ENCODE measurements at regions not wholly inside any gene's neighbourhood (a gene's known extent, or its start where the extent isn't known, plus 50 kb on each side); places are given as distances from the start of the nearest gene placed in this dataset.

DNA sequence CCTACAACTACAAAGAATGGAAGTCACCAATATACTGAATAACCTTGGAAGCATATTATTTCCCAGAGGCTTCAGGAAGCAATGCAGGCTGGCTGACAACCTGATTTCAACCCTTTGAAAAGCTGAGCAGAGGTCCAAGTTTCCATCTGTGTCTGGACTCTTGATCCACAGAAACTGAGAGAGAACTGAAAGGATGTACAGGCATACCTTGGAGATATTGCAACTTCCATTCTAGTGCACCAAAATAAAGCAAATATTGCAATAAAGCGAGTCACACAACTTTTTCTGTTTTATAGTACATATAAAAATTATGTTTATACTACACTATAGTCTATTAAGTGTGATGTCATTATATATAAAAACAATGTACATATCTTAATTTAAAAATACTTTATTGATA, 85.3 kb downstream of the TYW3 start:
- no peaks in the 10 kb centered on the region for H3K36me3 ChIP-seq (ENCODE audit: control insufficient read depth, insufficient read depth, low read length)
- no peaks in the 10 kb centered on the region for H3K36me3 Mint-ChIP-seq
- H3K9me3 ChIP-seq (ENCODE audit: control insufficient read depth in 2 of 2, low read length in 2 of 2), result no peaks in the 10 kb centered on the region
- no peak overlapping the region for H3K4me3 Mint-ChIP-seq
- H3K27ac Mint-ChIP-seq, result peak overlapping the region in 1 of 3 donors; percentile 10
- no peak overlapping the region for H3K27ac ChIP-seq (ENCODE audit: insufficient read depth, low read length, poor library complexity, severe bottlenecking)
- H3K9me3 Mint-ChIP-seq, result peaks cover 0 to 6% (median 0%) of the 10 kb centered on the region in 7 donors
- H3K4me3 ChIP-seq (ENCODE audit: low read depth, low read length), result no peak overlapping the region
- ATAC-seq (ENCODE audit: low read depth in 2 of 2) (no peak), DNase-seq (no peak)
- H3K4me1 Mint-ChIP-seq, result no peaks in the 10 kb centered on the region
- no peaks in the 10 kb centered on the region for H3K27me3 ChIP-seq (ENCODE audit: control insufficient read depth, insufficient read depth, low read length)
- H3K27me3 Mint-ChIP-seq, result peaks cover 4% of the 10 kb centered on the region
- no peaks in the 10 kb centered on the region for H3K4me1 ChIP-seq (ENCODE audit: control insufficient read depth, insufficient read depth, low read length, poor library complexity, severe bottlenecking)

- ATAC-seq (ENCODE audit: low read depth in 2 of 2) (no peak), DNase-seq (no peak)
- Mint-ChIP-seq H3K4me3 (no peak overlapping the region), H3K27me3 (peaks cover 4% of the 10 kb centered on the region), H3K36me3 (no peaks in the 10 kb centered on the region), H3K4me1 (no peaks in the 10 kb centered on the region), H3K9me3 (peaks cover 0 to 6% (median 0%) of the 10 kb centered on the region in 7 donors), H3K27ac (no peak overlapping the region)
- no peaks in the 10 kb centered on the region for H3K27me3 ChIP-seq (ENCODE audit: control insufficient read depth, insufficient read depth, low read length)
- no peaks in the 10 kb centered on the region for H3K9me3 ChIP-seq (ENCODE audit: control insufficient read depth in 2 of 2, low read length in 2 of 2)
- no peak overlapping the region for H3K27ac ChIP-seq (ENCODE audit: insufficient read depth, low read length, poor library complexity, severe bottlenecking)
- no peaks in the 10 kb centered on the region for H3K4me1 ChIP-seq (ENCODE audit: control insufficient read depth, insufficient read depth, low read length, poor library complexity, severe bottlenecking)
- H3K4me3 ChIP-seq (ENCODE audit: low read depth, low read length), result no peak overlapping the region
- H3K36me3 ChIP-seq (ENCODE audit: control insufficient read depth, insufficient read depth, low read length), result no peaks in the 10 kb centered on the region
These were observed 85.9 kb downstream of the TYW3 start for GRCh38 chr1:74818661-74819456.

DNA sequence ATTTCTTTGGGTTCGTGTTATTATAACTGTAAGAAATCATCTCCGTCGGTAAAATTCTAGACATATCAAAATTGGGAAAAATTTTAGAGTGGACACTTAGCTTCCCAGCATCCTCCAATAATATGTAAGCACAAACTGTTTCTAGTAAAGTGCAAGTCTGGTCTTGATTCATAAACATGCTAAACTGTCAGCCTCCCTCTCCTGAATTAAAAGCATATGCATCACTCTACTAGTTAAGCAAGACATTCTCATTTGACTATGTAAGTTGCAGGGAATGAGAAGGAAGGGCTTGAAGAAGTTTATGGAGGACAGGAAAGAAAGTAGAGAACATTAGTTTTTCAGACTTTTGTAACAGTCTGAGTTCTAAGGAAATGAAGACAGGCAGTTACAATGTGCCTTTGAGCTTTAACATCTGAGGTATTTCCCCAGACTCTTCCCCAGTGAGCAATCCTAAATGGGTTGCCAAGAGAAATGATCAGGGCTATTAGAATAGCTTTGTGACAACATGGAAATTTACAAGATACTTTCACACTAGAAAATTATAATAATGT, 90.0 kb downstream of the TYW3 start:
- H3K4me1 Mint-ChIP-seq, result no peaks in the 10 kb centered on the region
- Histone ChIP-seq H3K27me3 (ENCODE audit: control insufficient read depth, insufficient read depth, low read length) (no peaks in the 10 kb centered on the region), H3K27ac (ENCODE audit: insufficient read depth, low read length, poor library complexity, severe bottlenecking) (no peak overlapping the region), H3K4me3 (ENCODE audit: low read depth, low read length) (no peak overlapping the region), H3K36me3 (ENCODE audit: control insufficient read depth, insufficient read depth, low read length) (no peaks in the 10 kb centered on the region), H3K4me1 (ENCODE audit: control insufficient read depth, insufficient read depth, low read length, poor library complexity, severe bottlenecking) (no peaks in the 10 kb centered on the region), H3K9me3 (ENCODE audit: control insufficient read depth in 2 of 2, low read length in 2 of 2) (no peaks in the 10 kb centered on the region)
- no peaks in the 10 kb centered on the region for H3K36me3 Mint-ChIP-seq
- H3K27ac Mint-ChIP-seq, result no peak overlapping the region
- H3K9me3 Mint-ChIP-seq, result peaks cover 0 to 4% (median 0%) of the 10 kb centered on the region in 7 donors
- peaks cover 2% of the 10 kb centered on the region for H3K27me3 Mint-ChIP-seq
- DNase-seq (no peak), ATAC-seq (ENCODE audit: low read depth in 2 of 2) (no peak)
- no peak overlapping the region for H3K4me3 Mint-ChIP-seq

DNA sequence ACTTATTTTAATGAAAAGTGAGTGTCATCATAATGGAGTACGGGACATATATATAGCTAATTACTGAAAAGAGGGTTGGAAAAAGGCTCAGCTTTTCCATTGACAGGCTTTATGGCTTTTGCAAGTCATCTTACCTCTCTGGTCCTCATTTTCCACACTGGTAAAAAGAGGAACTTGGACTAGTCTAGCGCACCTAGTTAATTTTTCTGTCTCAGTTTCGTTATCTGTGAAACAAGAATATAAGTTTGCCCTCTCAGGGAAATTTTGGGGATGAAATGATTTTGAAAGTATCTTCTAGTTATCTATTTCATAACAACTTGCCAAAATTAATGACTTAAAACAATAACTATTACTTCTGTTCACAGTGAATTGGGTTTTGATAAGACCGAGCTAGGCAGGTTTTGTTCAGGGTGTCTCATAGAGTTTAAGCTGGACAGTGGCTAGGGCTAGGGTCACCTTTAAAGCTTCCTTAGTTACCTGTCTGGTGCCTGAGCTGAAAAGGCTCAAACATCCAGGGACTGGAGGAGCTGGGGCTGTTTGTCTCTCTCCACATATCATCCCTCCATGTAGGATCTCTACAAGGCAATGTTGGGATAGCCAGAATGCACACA, 91.7 kb downstream of the TYW3 start:
- Histone ChIP-seq H3K36me3 (ENCODE audit: control insufficient read depth, insufficient read depth, low read length) (no peaks in the 10 kb centered on the region), H3K27me3 (ENCODE audit: control insufficient read depth, insufficient read depth, low read length) (no peaks in the 10 kb centered on the region), H3K4me3 (ENCODE audit: low read depth, low read length) (no peak overlapping the region), H3K9me3 (ENCODE audit: control insufficient read depth in 2 of 2, low read length in 2 of 2) (no peaks in the 10 kb centered on the region), H3K4me1 (ENCODE audit: control insufficient read depth, insufficient read depth, low read length, poor library complexity, severe bottlenecking) (no peaks in the 10 kb centered on the region), H3K27ac (ENCODE audit: insufficient read depth, low read length, poor library complexity, severe bottlenecking) (no peak overlapping the region)
- Mint-ChIP-seq H3K4me3 (no peak overlapping the region), H3K27me3 (no peaks in the 10 kb centered on the region), H3K4me1 (no peaks in the 10 kb centered on the region), H3K9me3 (peaks cover 0 to 2% (median 0%) of the 10 kb centered on the region in 7 donors), H3K36me3 (no peaks in the 10 kb centered on the region), H3K27ac (no peak overlapping the region)
- DNase-seq, result no peak
- no peak for ATAC-seq (ENCODE audit: low read depth in 2 of 2)

GRCh38 chr1:74830766-74831165, 97.8 kb downstream of the TYW3 start:
- H3K9me3 Mint-ChIP-seq, result peaks cover 0 to 3% (median 0%) of the 10 kb centered on the region in 7 donors
- H3K4me3 Mint-ChIP-seq, result no peak overlapping the region
- Histone ChIP-seq H3K4me3 (ENCODE audit: low read depth, low read length) (no peak overlapping the region), H3K9me3 (ENCODE audit: control insufficient read depth in 2 of 2, low read length in 2 of 2) (no peaks in the 10 kb centered on the region), H3K27me3 (ENCODE audit: control insufficient read depth, insufficient read depth, low read length) (no peaks in the 10 kb centered on the region), H3K4me1 (ENCODE audit: control insufficient read depth, insufficient read depth, low read length, poor library complexity, severe bottlenecking) (no peaks in the 10 kb centered on the region), H3K36me3 (ENCODE audit: control insufficient read depth, insufficient read depth, low read length) (no peaks in the 10 kb centered on the region), H3K27ac (ENCODE audit: insufficient read depth, low read length, poor library complexity, severe bottlenecking) (no peak overlapping the region)
- no peak for ATAC-seq (ENCODE audit: low read depth in 2 of 2)
- no peak for DNase-seq
- H3K27me3 Mint-ChIP-seq, result no peaks in the 10 kb centered on the region
- no peaks in the 10 kb centered on the region for H3K4me1 Mint-ChIP-seq
- H3K36me3 Mint-ChIP-seq, result no peaks in the 10 kb centered on the region
- no peak overlapping the region for H3K27ac Mint-ChIP-seq

GRCh38 chr1:74834261-74834660, 101.3 kb downstream of the TYW3 start:
- H3K4me3 Mint-ChIP-seq, result no peak overlapping the region
- Histone ChIP-seq H3K4me1 (ENCODE audit: control insufficient read depth, insufficient read depth, low read length, poor library complexity, severe bottlenecking) (no peaks in the 10 kb centered on the region), H3K27ac (ENCODE audit: insufficient read depth, low read length, poor library complexity, severe bottlenecking) (no peak overlapping the region), H3K9me3 (ENCODE audit: control insufficient read depth in 2 of 2, low read length in 2 of 2) (no peaks in the 10 kb centered on the region), H3K4me3 (ENCODE audit: low read depth, low read length) (no peak overlapping the region), H3K27me3 (ENCODE audit: control insufficient read depth, insufficient read depth, low read length) (no peaks in the 10 kb centered on the region), H3K36me3 (ENCODE audit: control insufficient read depth, insufficient read depth, low read length) (no peaks in the 10 kb centered on the region)
- H3K4me1 Mint-ChIP-seq, result no peaks in the 10 kb centered on the region
- H3K9me3 Mint-ChIP-seq, result peaks cover 0 to 3% (median 0%) of the 10 kb centered on the region in 7 donors
- ATAC-seq (ENCODE audit: low read depth in 2 of 2), result no peak
- no peak overlapping the region for H3K27ac Mint-ChIP-seq
- no peaks in the 10 kb centered on the region for H3K27me3 Mint-ChIP-seq
- DNase-seq, result no peak
- H3K36me3 Mint-ChIP-seq, result no peaks in the 10 kb centered on the region

- no peaks in the 10 kb centered on the region for H3K4me1 ChIP-seq (ENCODE audit: control insufficient read depth, insufficient read depth, low read length, poor library complexity, severe bottlenecking)
- Mint-ChIP-seq H3K36me3 (no peaks in the 10 kb centered on the region), H3K27me3 (no peaks in the 10 kb centered on the region), H3K4me1 (no peaks in the 10 kb centered on the region), H3K27ac (no peak overlapping the region), H3K9me3 (peaks cover 0 to 3% (median 0%) of the 10 kb centered on the region in 7 donors), H3K4me3 (no peak overlapping the region)
- no peak for DNase-seq
- no peaks in the 10 kb centered on the region for H3K36me3 ChIP-seq (ENCODE audit: control insufficient read depth, insufficient read depth, low read length)
- H3K27me3 ChIP-seq (ENCODE audit: control insufficient read depth, insufficient read depth, low read length), result no peaks in the 10 kb centered on the region
- ATAC-seq (ENCODE audit: low read depth in 2 of 2), result no peak
- H3K27ac ChIP-seq (ENCODE audit: insufficient read depth, low read length, poor library complexity, severe bottlenecking), result no peak overlapping the region
- H3K9me3 ChIP-seq (ENCODE audit: control insufficient read depth in 2 of 2, low read length in 2 of 2), result no peaks in the 10 kb centered on the region
- no peak overlapping the region for H3K4me3 ChIP-seq (ENCODE audit: low read depth, low read length)
These were observed 102.1 kb downstream of the TYW3 start for GRCh38 chr1:74835051-74835450.

Data from CD4-positive, CD25-positive, alpha-beta regulatory T cell (primary cell).